MM.1S (cell line): ENCODE measurements at regions not wholly inside any gene's neighbourhood (a gene's known extent, or its start where the extent isn't known, plus 50 kb on each side); places are given as distances from the start of the nearest gene placed in this dataset.

ENCODE experiments used
- CTCF ChIP-seq: fragments of 300-600 bp; sonication (generic); IDR thresholded peaks from 2 replicates; pipeline ENCODE4 v1.5.1; 2016; ENCODE audit warnings: antibody characterized with exemption, low read length, mixed read lengths
- EZH2 ChIP-seq: fragments of 300-600 bp; sonication (generic); optimal IDR thresholded peaks from 2 replicates; pipeline ENCODE3; 2017; ENCODE audit warnings: low read depth, mild to moderate bottlenecking, antibody characterized with exemption, low read length, mixed read lengths
- EZH2phosphoT487 ChIP-seq: fragments of 300-600 bp; sonication (generic); IDR thresholded peaks from 2 replicates; pipeline ENCODE4 v1.6.1; 2018; ENCODE audit warnings: antibody characterized with exemption, low read length

GRCh38 chr16:73290258-73290657 is 242.3 kb upstream of the ZFHX3 start:
- TF ChIP-seq CTCF (no peak), EZH2phosphoT487 (no peak), EZH2 (no peak)
